ENCODE measurements at regions not wholly inside any gene's neighbourhood (a gene's known extent, or its start where the extent isn't known, plus 50 kb on each side); places are given as distances from the start of the nearest gene placed in this dataset.

DNA sequence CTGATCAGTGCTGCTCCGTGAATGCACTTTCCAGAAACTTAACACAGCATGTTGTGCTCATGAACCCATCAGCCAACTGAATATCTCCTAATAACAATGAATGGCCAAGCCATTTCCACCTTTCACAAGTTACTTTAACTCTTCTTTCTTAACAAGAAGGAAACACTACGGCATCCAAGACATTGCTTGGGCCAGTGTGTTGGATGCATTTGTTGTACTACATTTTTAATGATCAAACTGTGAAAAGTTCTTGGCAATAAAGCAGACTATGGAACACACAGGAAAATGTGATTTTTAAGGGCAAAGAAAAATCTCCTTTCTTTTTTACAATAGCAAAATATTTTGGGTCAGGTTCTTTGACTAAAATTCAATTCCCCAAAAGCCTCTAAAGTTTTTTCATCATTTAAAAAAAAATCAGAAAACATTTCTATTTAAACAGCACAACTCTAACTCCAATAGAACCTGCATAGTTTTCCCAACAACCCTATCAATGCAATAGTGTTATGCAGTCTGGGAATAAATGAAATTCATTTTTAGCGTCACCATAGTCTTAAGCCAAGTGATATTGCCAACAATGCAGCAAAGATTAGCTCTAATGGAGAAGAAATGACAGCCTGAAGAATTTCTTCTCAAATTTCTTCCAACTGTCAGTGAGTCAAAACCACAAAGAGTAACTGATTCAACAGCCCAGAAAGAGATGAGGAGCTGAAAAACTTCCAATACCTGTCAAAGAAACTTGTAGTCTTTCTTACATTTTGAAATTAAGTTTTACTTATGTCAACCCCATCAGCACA, 50.7 kb upstream of the PTPRR start:
- 1% methylated on average over 3 of the region's 3 CpGs for WGBS (ENCODE audit: low lambda C conversion rate)
- no peak overlapping the region for H3K4me3 ChIP-seq (replicated peaks in 1 of 3; ENCODE audit: insufficient read depth in 1 of 3, low read depth in 2 of 3, low read length in 3 of 3)

More for the DNA sequence above, 50.7 kb upstream of the PTPRR start:
- Histone ChIP-seq H3K79me2 (ENCODE audit: insufficient read depth, low read length) (no peaks in the 10 kb centered on the region), H3K36me3 (replicated peaks in 1 of 2; ENCODE audit: control insufficient read depth in 1 of 2, insufficient read depth in 2 of 2, low read length in 2 of 2) (no peaks in the 10 kb centered on the region), H3K4me2 (ENCODE audit: low read depth, low read length) (no peak overlapping the region), H3K4me1 (ENCODE audit: insufficient read depth, low read length) (no peaks in the 10 kb centered on the region), H3K9me3 (ENCODE audit: low read length) (no peaks in the 10 kb centered on the region), H3K27ac (ENCODE audit: extremely low read length, insufficient read depth, low read length) (no peak overlapping the region), H4K20me1 (ENCODE audit: insufficient read depth, low read length) (no peaks in the 10 kb centered on the region), H3K9ac (ENCODE audit: insufficient read depth, low read depth, low read length) (no peak overlapping the region), H2AFZ (ENCODE audit: low read length) (no peak overlapping the region), H3K27me3 (ENCODE audit: control insufficient read depth in 1 of 2, insufficient read depth in 2 of 2, low read length in 2 of 2) (no peaks in the 10 kb centered on the region)
- ATAC-seq (no peak), FAIRE-seq (no peak), DNase-seq (ENCODE audit: low spot score) (no peak)
- CTCF ChIA-PET (ENCODE audit: low intra/inter-chr PET ratio, low total read pairs) = no interaction called here
- in situ Hi-C loops (cut with HindIII; ENCODE audit: extremely low pct_ligation_motif_present, low pct_unique_long_range_greater_than_20kb) = no loop called here
- intact Hi-C loops (cut with micrococcal nuclease; ENCODE audit: unreplicated experiment) = no loop called here
- no TSS peak for BruUV-seq (replicated peaks)
- POLR2A ChIA-PET = no interaction called here
- TF ChIP-seq, protein P1, sequence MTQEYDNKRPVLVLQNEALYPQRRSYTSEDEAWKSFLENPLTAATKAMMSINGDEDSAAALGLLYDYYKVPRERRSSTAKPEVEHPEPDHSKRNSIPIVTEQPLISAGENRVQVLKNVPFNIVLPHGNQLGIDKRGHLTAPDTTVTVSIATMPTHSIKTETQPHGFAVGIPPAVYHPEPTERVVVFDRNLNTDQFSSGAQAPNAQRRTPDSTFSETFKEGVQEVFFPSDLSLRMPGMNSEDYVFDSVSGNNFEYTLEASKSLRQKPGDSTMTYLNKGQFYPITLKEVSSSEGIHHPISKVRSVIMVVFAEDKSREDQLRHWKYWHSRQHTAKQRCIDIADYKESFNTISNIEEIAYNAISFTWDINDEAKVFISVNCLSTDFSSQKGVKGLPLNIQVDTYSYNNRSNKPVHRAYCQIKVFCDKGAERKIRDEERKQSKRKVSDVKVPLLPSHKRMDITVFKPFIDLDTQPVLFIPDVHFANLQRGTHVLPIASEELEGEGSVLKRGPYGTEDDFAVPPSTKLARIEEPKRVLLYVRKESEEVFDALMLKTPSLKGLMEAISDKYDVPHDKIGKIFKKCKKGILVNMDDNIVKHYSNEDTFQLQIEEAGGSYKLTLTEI (CRISPR knock-in tag; conservative IDR thresholded peaks at IDR 0.05) = no peak
- no peak for TF ChIP-seq ZNF570 (CRISPR knock-in tag; IDR thresholded peaks at IDR 0.05; ENCODE audit: borderline replicate concordance)
- TF ChIP-seq ZNF432 (CRISPR knock-in tag; IDR thresholded peaks at IDR 0.05; ENCODE audit: borderline replicate concordance) = no peak
- no peak for TF ChIP-seq HOXA9 (CRISPR knock-in tag; IDR thresholded peaks at IDR 0.05; ENCODE audit: borderline replicate concordance)
- TF ChIP-seq, protein P2, sequence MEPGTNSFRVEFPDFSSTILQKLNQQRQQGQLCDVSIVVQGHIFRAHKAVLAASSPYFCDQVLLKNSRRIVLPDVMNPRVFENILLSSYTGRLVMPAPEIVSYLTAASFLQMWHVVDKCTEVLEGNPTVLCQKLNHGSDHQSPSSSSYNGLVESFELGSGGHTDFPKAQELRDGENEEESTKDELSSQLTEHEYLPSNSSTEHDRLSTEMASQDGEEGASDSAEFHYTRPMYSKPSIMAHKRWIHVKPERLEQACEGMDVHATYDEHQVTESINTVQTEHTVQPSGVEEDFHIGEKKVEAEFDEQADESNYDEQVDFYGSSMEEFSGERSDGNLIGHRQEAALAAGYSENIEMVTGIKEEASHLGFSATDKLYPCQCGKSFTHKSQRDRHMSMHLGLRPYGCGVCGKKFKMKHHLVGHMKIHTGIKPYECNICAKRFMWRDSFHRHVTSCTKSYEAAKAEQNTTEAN (CRISPR knock-in tag; conservative IDR thresholded peaks at IDR 0.05) = no peak
- TF ChIP-seq DMAP1 (CRISPR knock-in tag; IDR thresholded peaks at IDR 0.05) = no peak
- TF ChIP-seq ZSCAN22 (CRISPR knock-in tag; IDR thresholded peaks at IDR 0.05) = no peak
- no peak for TF ChIP-seq ZNF256 (CRISPR knock-in tag; conservative IDR thresholded peaks at IDR 0.05)
- TF ChIP-seq, protein P3, sequence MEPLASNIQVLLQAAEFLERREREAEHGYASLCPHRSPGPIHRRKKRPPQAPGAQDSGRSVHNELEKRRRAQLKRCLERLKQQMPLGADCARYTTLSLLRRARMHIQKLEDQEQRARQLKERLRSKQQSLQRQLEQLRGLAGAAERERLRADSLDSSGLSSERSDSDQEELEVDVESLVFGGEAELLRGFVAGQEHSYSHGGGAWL (CRISPR knock-in tag; IDR thresholded peaks at IDR 0.05) = no peak
- TF ChIP-seq SMYD3 (CRISPR knock-in tag; IDR thresholded peaks at IDR 0.05) = no peak
- TF ChIP-seq ZZZ3 (CRISPR knock-in tag; IDR thresholded peaks at IDR 0.05; ENCODE audit: borderline replicate concordance) = no peak
- no peak for TF ChIP-seq ZNF343 (CRISPR knock-in tag; IDR thresholded peaks at IDR 0.05)
- no peak for TF ChIP-seq SRF (IDR thresholded peaks at IDR 0.05; ENCODE audit: low read depth, low read length)
- no peak for TF ChIP-seq ZNF614 (CRISPR knock-in tag; IDR thresholded peaks at IDR 0.05; ENCODE audit: borderline replicate concordance)
- no peak for TF ChIP-seq ZNF615 (CRISPR knock-in tag; IDR thresholded peaks at IDR 0.05; ENCODE audit: borderline replicate concordance)
- TF ChIP-seq, protein P4, sequence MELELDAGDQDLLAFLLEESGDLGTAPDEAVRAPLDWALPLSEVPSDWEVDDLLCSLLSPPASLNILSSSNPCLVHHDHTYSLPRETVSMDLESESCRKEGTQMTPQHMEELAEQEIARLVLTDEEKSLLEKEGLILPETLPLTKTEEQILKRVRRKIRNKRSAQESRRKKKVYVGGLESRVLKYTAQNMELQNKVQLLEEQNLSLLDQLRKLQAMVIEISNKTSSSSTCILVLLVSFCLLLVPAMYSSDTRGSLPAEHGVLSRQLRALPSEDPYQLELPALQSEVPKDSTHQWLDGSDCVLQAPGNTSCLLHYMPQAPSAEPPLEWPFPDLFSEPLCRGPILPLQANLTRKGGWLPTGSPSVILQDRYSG (CRISPR knock-in tag; IDR thresholded peaks at IDR 0.05) = no peak
- no peak for TF ChIP-seq NPAS2 (CRISPR knock-in tag; IDR thresholded peaks at IDR 0.05; ENCODE audit: borderline replicate concordance)
